T-helper 22 cell (primary cell): ENCODE measurements at regions not wholly inside any gene's neighbourhood (a gene's known extent, or its start where the extent isn't known, plus 50 kb on each side); places are given as distances from the start of the nearest gene placed in this dataset.

Experiments used
- DNase-seq: peaks from one replicate; pipeline ENCODE4 v3.0.0-alpha.2; 2020; ENCODE audit warnings: low read depth

- no peak for DNase-seq
These were observed 265.8 kb downstream of the PLPP3 start for GRCh38 chr1:56313560-56313959.

- no peak for DNase-seq
These were observed 267.6 kb downstream of the PLPP3 start for GRCh38 chr1:56311766-56312165.

- no peak for DNase-seq
These were observed 268.4 kb downstream of the PLPP3 start for GRCh38 chr1:56310945-56311344.

GRCh38 chr1:56309065-56309464 lies 270.3 kb downstream of the PLPP3 start:
- no peak for DNase-seq

- DNase-seq = no peak
These were observed 274.4 kb downstream of the PLPP3 start for GRCh38 chr1:56304975-56305374.

GRCh38 chr1:56303805-56304204 lies 275.6 kb downstream of the PLPP3 start:
- DNase-seq = no peak

GRCh38 chr1:56302878-56303277 lies 276.5 kb downstream of the PLPP3 start:
- DNase-seq = no peak

- no peak for DNase-seq
These were observed 277.6 kb downstream of the PLPP3 start for GRCh38 chr1:56301791-56302190.

- DNase-seq = no peak
These were observed 278.5 kb downstream of the PLPP3 start for GRCh38 chr1:56300836-56301235.

GRCh38 chr1:56298866-56299265 lies 280.5 kb downstream of the PLPP3 start:
- no peak for DNase-seq

GRCh38 chr1:56297904-56298303 lies 281.5 kb downstream of the PLPP3 start:
- DNase-seq = no peak

GRCh38 chr1:56297208-56297607 lies 282.2 kb downstream of the PLPP3 start:
- DNase-seq = no peak

- no peak for DNase-seq
These were observed 283.1 kb downstream of the PLPP3 start for GRCh38 chr1:56295949-56296929.

- no peak for DNase-seq
These were observed 287.9 kb downstream of the PLPP3 start for GRCh38 chr1:56291374-56291919.

GRCh38 chr1:56289260-56289659 lies 290.1 kb downstream of the PLPP3 start:
- DNase-seq = no peak

- no peak for DNase-seq
These were observed 291.6 kb downstream of the PLPP3 start for GRCh38 chr1:56287721-56288120.

- no peak for DNase-seq
These were observed 292.4 kb downstream of the PLPP3 start for GRCh38 chr1:56286956-56287355.

- DNase-seq = no peak
These were observed 292.9 kb downstream of the PLPP3 start for GRCh38 chr1:56286506-56286905.

- no peak for DNase-seq
These were observed 293.6 kb downstream of the PLPP3 start for GRCh38 chr1:56285554-56286402.

- DNase-seq = no peak
These were observed 294.4 kb downstream of the PLPP3 start for GRCh38 chr1:56284928-56285327.

GRCh38 chr1:56278061-56278460 lies 301.3 kb downstream of the PLPP3 start:
- no peak for DNase-seq

GRCh38 chr1:56268519-56269140 lies 310.7 kb downstream of the PLPP3 start:
- DNase-seq = no peak
